ENCODE measurements at regions not wholly inside any gene's neighbourhood (a gene's known extent, or its start where the extent isn't known, plus 50 kb on each side); places are given as distances from the start of the nearest gene placed in this dataset.

GRCh38 chr7:21059069-21059468 is 272.4 kb upstream of the SP8 start:
- TF ChIP-seq CTCF (IDR thresholded peaks at IDR 0.05; ENCODE audit: extremely low read depth in 1 of 2, insufficient read depth in 1 of 2, low read depth in 1 of 2, low read length in 2 of 2): no peak
- TF ChIP-seq POLR2AphosphoS5 (IDR thresholded peaks at IDR 0.05; ENCODE audit: insufficient read depth, low read depth, low read length): no peak
- no peak for TF ChIP-seq MAX (IDR thresholded peaks at IDR 0.05; ENCODE audit: insufficient read depth, insufficient read length)
- no peak for TF ChIP-seq POLR2A (IDR thresholded peaks at IDR 0.05; ENCODE audit: low read depth, low read length)
- TF ChIP-seq MYC (IDR thresholded peaks at IDR 0.05; ENCODE audit: low read depth, low read length): no peak
- TF ChIP-seq EZH2 (IDR thresholded peaks at IDR 0.05; ENCODE audit: borderline replicate concordance, low read depth, low read length, severe bottlenecking): no peak

All from endothelial cell of umbilical vein (primary cell).